Transverse colon (tissue), 4 donors: ENCODE measurements at regions not wholly inside any gene's neighbourhood (a gene's known extent, or its start where the extent isn't known, plus 50 kb on each side); places are given as distances from the start of the nearest gene placed in this dataset.

Source experiments
- DNase-seq: peaks from one replicate; pipeline ENCODE4 v3.0.0-alpha.2; 2019
- H3K27ac ChIP-seq, 4 donors: fragments of 200-600 bp; sonication (generic); 2 replicates each; pipeline ENCODE4 v1.5.1; 2016 to 2018; ENCODE audit warnings: inconsistent platforms in 4 of 4
- H3K27me3 ChIP-seq: fragments of 200-600 bp; sonication (generic); 2 replicates; pipeline ENCODE4 v1.5.1; 2017; ENCODE audit warnings: inconsistent platforms
- H3K36me3 ChIP-seq, 4 donors: fragments of 200-600 bp; sonication (generic); 2 replicates each; pipeline ENCODE4 v1.5.1; 2017 to 2019; ENCODE audit warnings: inconsistent platforms in 4 of 4
- H3K4me1 ChIP-seq, 4 donors: fragments of 200-600 bp; sonication (generic); 2 replicates each; pipeline ENCODE4 v1.5.1; 2017 to 2020; ENCODE audit warnings: inconsistent platforms in 4 of 4
- H3K4me3 ChIP-seq, 4 donors: fragments of 200-600 bp; sonication (generic); 1 replicate in 1 of 4; 2 replicates in 3 of 4; pipeline versions ENCODE4 v1.5.1 to v1.6.1; 2017 to 2019; ENCODE audit warnings: inconsistent platforms in 4 of 4
- H3K9me3 ChIP-seq, 2 donors: fragments of 200-600 bp; sonication (generic); 2 replicates each; pipeline ENCODE4 v1.5.1; 2017 to 2019; ENCODE audit warnings: inconsistent platforms in 2 of 2
- EP300 ChIP-seq: sonication (generic); formaldehyde crosslinking; IDR thresholded peaks from one replicate; pipeline ENCODE4 v1.6.1; 2017; ENCODE audit warnings: antibody characterized with exemption, low read depth
- POLR2A ChIP-seq: fragments of 450-650 bp; IDR thresholded peaks from one replicate; pipeline ENCODE4 v1.6.1; 2016; ENCODE audit warnings: antibody characterized with exemption, mild to moderate bottlenecking, moderate library complexity
- POLR2AphosphoS5 ChIP-seq, 3 donors: sonication (generic); formaldehyde crosslinking; IDR thresholded peaks; one replicate each; pipeline ENCODE4 v1.6.1; 2016; ENCODE audit warnings: antibody characterized with exemption in 3 of 3
- WGBS, 2 donors: methylation state at CpG; one replicate each; pipeline ENCODE4 v1.1.5; 2018; ENCODE audit warnings: low coverage in 1 of 2; 5-methylcytosine and 5-hydroxymethylcytosine counted together
- in situ Hi-C, 4 donors: fragments of 200-750 bp; cut with MboI; loops; one replicate each; pipeline versions ENCODE4 v1.15.0 to v1.15.1; 2017; ENCODE audit warnings: low sequenced_read_pairs in 3 of 4, low pct_ligation_motif_present in 1 of 4, low pct_unique_long_range_greater_than_20kb in 1 of 4
- intact Hi-C: fragments of 100-400 bp; cut with DNase I; formaldehyde crosslinking; loops from one replicate; pipeline ENCODE4 v1.15.1; 2023; ENCODE audit warnings: low total_unique reads
- TF ChIP-seq, protein P1 (sequence below), 5 experiments: fragments of 200-600 bp in 3 of 5; fragments of 450-650 bp in 2 of 5; sonication (generic) in 3 of 5; IDR thresholded peaks; 1 replicate in 2 of 5; 2 replicates in 3 of 5; pipeline ENCODE4 v1.5.1; 2016 to 2017; ENCODE audit warnings: antibody characterized with exemption in 5 of 5, inconsistent platforms in 3 of 5, mild to moderate bottlenecking in 2 of 5, moderate library complexity in 1 of 5

DNA sequence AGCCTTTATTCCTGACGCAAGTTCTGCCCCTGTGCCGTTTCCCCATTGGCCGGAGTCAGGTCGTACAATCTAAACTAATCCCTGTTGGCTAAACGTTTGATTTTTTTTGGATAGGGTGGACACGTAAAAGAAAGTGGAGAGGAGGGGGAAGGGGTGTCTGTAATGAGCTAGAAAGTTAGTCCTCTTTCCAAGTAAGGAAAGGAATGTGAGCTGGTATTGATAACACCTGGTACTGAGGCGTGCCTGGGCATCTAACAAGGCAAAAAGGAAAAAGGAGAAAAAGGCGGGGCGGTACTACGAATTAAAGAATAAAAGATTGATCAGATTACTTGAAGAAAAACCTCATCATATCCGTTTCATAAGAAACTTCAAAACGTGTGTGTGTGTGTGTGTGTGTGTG is 665.2 kb downstream of the ANXA1 start:
- TF ChIP-seq EP300 (no peak), POLR2A (no peak), POLR2AphosphoS5 (IDR thresholded peaks at IDR 0.05) (no peak)
- TF ChIP-seq, protein P1, sequence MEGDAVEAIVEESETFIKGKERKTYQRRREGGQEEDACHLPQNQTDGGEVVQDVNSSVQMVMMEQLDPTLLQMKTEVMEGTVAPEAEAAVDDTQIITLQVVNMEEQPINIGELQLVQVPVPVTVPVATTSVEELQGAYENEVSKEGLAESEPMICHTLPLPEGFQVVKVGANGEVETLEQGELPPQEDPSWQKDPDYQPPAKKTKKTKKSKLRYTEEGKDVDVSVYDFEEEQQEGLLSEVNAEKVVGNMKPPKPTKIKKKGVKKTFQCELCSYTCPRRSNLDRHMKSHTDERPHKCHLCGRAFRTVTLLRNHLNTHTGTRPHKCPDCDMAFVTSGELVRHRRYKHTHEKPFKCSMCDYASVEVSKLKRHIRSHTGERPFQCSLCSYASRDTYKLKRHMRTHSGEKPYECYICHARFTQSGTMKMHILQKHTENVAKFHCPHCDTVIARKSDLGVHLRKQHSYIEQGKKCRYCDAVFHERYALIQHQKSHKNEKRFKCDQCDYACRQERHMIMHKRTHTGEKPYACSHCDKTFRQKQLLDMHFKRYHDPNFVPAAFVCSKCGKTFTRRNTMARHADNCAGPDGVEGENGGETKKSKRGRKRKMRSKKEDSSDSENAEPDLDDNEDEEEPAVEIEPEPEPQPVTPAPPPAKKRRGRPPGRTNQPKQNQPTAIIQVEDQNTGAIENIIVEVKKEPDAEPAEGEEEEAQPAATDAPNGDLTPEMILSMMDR (IDR thresholded peaks at IDR 0.05), result no peak
- Histone ChIP-seq H3K27me3 (no peaks in the 10 kb centered on the region), H3K27ac (no peak overlapping the region), H3K4me3 (no peak overlapping the region), H3K4me1 (no peaks in the 10 kb centered on the region), H3K9me3 (no peaks in the 10 kb centered on the region), H3K36me3 (no peaks in the 10 kb centered on the region)
- DNase-seq, result no peak
- intact Hi-C loops, result no loop called here
- 62 to 65% methylated on average over 5 to 12 of the region's 12 CpGs for WGBS, 2 donors
- in situ Hi-C loops, result no loop called here

- WGBS, 2 donors, result 69 to 100% methylated on average over 1 of the region's 1 CpG
- in situ Hi-C loops (no loop called here), intact Hi-C loops (no loop called here)
- no peak for DNase-seq
- TF ChIP-seq EP300, result no peak
- TF ChIP-seq, protein P1 (IDR thresholded peaks at IDR 0.05), result no peak
- TF ChIP-seq POLR2AphosphoS5 (IDR thresholded peaks at IDR 0.05), result no peak
- no peak for TF ChIP-seq POLR2A
- Histone ChIP-seq H3K27me3 (no peaks in the 10 kb centered on the region), H3K27ac (no peak overlapping the region), H3K4me1 (no peaks in the 10 kb centered on the region), H3K4me3 (no peak overlapping the region), H3K36me3 (no peaks in the 10 kb centered on the region), H3K9me3 (no peaks in the 10 kb centered on the region)
Observed at GRCh38 chr9:73824671-73825070, 672.5 kb upstream of the RORB start.

- Histone ChIP-seq H3K27ac (no peak overlapping the region), H3K4me1 (no peaks in the 10 kb centered on the region), H3K36me3 (no peaks in the 10 kb centered on the region), H3K27me3 (no peaks in the 10 kb centered on the region), H3K4me3 (no peak overlapping the region), H3K9me3 (no peaks in the 10 kb centered on the region)
- in situ Hi-C loops, result no loop called here
- intact Hi-C loops, result no loop called here
- no peak for DNase-seq
- TF ChIP-seq POLR2AphosphoS5 (IDR thresholded peaks at IDR 0.05) (no peak), POLR2A (no peak), EP300 (no peak)
- TF ChIP-seq, protein P1 (IDR thresholded peaks at IDR 0.05), result no peak
Observed at GRCh38 chr9:73838871-73839270, 658.3 kb upstream of the RORB start.

GRCh38 chr9:73839471-73839870 is 657.7 kb upstream of the RORB start:
- Histone ChIP-seq H3K27me3 (no peaks in the 10 kb centered on the region), H3K4me1 (no peaks in the 10 kb centered on the region), H3K9me3 (no peaks in the 10 kb centered on the region), H3K27ac (no peak overlapping the region), H3K36me3 (no peaks in the 10 kb centered on the region), H3K4me3 (no peak overlapping the region)
- in situ Hi-C loops (no loop called here), intact Hi-C loops (no loop called here)
- DNase-seq, result no peak
- 63 to 73% methylated on average over 2 of the region's 2 CpGs for WGBS, 2 donors
- TF ChIP-seq POLR2AphosphoS5 (IDR thresholded peaks at IDR 0.05) (no peak), EP300 (no peak), POLR2A (no peak)
- TF ChIP-seq, protein P1 (IDR thresholded peaks at IDR 0.05), result no peak
